HFF-Myc (cell line): ENCODE measurements at regions not wholly inside any gene's neighbourhood (a gene's known extent, or its start where the extent isn't known, plus 50 kb on each side); places are given as distances from the start of the nearest gene placed in this dataset.

Experiments used
- DNase-seq: peaks from one replicate; pipeline ENCODE4 v3.0.0-alpha.2; 2011; ENCODE audit warnings: low read depth; ENCODE audit errors: extremely low read depth
- H3K4me3 ChIP-seq: replicated peaks from 2 replicates; pipeline ENCODE4 v1.5.1; 2011; ENCODE audit warnings: low read depth, mild to moderate bottlenecking, control low read depth, low read length
- TF ChIP-seq, protein P1 (sequence below): IDR thresholded peaks from 2 replicates; pipeline ENCODE4 v1.5.1; 2012; ENCODE audit warnings: mild to moderate bottlenecking, low read depth, low read length, control low read depth; ENCODE audit errors: missing control alignments

DNA sequence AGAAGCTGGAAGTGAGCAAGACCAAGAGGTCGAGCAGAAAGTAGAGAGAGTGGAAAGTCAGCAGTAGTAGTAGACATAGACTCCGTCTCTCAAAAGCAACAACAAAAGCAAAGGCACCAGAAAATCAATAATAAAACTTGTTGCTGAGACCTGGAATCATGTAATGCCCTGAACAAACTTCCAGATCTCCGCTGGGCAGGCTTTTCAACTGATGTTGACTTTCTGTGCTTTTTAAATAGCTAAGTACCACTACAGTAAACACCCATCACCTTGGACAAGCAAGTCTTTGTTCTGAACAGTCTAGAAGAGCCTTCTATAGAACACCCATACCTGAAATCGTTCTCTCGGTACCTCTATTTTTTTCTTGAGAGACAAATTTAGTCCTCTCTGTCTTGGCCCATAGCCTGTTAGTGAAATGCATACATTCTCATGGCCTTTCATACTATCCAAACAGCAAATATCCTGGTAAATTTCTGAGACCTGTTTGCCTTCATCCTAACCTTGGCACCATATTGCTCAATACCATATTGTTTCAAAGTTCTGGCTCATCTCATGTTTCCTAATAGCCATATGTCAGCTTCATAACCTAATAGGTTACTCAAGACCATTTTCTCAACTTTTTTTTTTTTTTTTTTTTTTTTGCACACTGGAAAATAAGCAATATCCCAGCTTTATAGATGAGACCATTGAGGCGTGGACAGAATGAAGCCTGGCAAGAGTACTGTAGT is 200.6 kb upstream of the RBPJ start:
- TF ChIP-seq, protein P1, sequence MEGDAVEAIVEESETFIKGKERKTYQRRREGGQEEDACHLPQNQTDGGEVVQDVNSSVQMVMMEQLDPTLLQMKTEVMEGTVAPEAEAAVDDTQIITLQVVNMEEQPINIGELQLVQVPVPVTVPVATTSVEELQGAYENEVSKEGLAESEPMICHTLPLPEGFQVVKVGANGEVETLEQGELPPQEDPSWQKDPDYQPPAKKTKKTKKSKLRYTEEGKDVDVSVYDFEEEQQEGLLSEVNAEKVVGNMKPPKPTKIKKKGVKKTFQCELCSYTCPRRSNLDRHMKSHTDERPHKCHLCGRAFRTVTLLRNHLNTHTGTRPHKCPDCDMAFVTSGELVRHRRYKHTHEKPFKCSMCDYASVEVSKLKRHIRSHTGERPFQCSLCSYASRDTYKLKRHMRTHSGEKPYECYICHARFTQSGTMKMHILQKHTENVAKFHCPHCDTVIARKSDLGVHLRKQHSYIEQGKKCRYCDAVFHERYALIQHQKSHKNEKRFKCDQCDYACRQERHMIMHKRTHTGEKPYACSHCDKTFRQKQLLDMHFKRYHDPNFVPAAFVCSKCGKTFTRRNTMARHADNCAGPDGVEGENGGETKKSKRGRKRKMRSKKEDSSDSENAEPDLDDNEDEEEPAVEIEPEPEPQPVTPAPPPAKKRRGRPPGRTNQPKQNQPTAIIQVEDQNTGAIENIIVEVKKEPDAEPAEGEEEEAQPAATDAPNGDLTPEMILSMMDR, result no peak
- DNase-seq, result no peak
- no peak overlapping the region for H3K4me3 ChIP-seq

DNA sequence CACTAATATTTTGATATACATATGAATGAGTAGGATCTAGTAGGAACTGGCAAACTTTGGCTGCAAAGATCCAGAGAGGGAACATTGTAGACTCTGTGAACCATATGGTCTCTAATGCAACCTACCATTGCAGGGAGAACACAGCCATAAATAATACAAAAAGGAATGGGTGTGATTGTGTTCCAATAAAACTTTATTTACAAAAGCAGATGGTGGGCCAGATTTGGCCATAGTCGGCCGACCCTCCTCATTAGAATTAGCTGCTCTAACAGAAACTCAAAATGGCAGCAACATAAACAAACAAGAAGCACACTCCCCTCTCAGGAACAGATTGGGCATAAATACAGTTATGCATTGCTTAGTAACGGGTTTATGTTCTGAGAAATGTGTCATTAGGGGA is 198.1 kb upstream of the RBPJ start:
- TF ChIP-seq, protein P1, result no peak
- no peak for DNase-seq
- no peak overlapping the region for H3K4me3 ChIP-seq

DNA sequence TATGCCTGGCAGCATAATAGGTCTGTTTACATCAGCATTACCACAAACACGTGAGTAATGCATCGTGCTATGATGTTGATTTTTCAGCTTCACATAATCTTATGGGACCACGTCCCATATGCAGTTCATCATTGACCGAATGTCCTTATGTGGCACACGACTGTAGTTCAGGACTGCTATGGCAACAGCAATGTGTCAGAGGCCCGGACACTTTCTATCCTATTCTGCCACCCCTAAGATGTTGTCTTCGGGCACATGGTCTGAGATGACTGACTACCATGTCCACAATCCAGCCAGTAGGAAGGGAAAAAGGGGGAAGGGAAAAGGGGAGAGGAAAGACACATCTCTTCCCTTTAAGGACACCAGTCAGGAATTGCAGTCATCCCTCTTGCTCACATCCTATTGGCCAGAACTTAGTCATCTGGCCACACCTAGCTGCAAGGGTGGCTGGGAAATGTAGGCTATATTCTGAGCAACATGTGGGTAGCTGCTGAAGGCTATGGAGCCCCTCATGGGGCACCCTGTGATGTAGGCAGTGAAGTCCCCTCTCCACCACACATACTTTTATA is 196.0 kb upstream of the RBPJ start:
- TF ChIP-seq, protein P1, result no peak
- H3K4me3 ChIP-seq, result no peak overlapping the region; the same call in 1 of the 2 replicates
- DNase-seq, result peak; percentile 43

DNA sequence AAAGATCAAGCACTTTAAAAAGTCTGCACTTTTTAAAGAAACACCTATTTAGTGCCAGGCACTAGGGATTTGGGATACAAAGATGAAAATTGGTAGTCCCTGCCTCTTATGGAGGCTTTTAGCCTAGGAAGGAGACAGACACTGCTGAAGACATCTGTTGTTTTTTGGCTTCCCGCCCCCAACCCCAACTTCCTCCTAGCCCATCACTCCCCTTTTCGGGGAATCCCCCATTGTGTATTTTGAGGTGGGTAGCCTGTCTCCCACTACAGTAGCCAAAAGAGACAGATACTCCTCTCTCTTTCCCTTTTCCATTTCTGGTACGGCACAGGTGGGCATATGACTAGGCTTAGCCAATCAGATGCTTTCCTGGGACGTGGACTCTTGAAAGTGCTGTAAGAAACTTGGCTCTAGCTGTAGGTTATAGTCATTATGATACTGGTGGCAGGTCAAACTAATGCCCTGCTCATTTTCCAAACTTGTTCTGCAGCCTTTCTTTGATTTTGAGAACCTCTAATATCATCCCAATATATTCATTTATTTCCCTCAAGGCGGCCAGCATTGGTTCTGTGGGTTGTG is 194.6 kb upstream of the RBPJ start:
- no peak overlapping the region for H3K4me3 ChIP-seq
- TF ChIP-seq, protein P1, result no peak
- DNase-seq, result no peak

DNA sequence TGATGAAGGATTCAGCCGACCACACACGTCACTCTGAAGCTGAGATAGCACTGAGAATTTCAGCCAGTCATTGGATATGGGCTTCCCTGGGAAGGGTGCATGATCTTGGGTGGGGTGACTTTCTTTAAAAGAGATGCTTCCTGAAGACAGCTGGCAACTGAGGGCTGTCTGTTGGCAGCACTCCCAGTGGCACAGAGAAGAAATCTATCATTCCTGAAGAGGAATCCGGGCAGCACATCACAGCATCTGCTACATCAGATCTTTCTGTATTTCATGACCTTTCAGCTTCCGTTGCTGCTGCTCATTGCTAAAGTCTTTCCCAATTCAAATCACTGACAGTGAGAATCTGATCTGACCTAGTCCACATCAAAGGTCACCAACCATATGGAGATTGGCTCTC is 193.8 kb upstream of the RBPJ start:
- no peak for DNase-seq
- TF ChIP-seq, protein P1, result no peak
- no peak overlapping the region for H3K4me3 ChIP-seq

DNA sequence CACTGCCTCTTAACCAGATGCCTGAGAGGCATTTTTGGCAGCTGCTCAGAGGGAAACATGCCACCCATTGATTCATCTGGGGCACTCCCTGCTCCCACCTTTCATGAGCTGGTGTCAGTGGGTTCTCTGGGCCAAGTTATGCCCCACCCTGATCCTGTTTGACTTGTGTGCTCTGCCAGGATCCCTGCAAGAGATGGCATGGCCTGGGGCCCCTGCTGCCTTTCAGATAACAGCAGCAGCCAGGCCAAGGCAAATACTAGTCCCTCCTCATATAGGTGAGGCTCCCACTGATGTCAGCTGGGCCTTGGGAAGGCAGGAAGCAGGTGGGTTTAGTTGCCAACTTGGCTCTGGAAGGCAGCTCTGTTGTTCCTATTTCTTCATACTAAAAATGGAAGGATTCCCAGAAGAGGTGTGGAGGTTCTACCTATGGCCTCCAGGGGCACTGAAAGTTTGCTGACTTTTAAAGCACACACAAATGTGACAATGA is 192.9 kb upstream of the RBPJ start:
- TF ChIP-seq, protein P1, result no peak
- H3K4me3 ChIP-seq, result no peak overlapping the region
- no peak for DNase-seq

DNA sequence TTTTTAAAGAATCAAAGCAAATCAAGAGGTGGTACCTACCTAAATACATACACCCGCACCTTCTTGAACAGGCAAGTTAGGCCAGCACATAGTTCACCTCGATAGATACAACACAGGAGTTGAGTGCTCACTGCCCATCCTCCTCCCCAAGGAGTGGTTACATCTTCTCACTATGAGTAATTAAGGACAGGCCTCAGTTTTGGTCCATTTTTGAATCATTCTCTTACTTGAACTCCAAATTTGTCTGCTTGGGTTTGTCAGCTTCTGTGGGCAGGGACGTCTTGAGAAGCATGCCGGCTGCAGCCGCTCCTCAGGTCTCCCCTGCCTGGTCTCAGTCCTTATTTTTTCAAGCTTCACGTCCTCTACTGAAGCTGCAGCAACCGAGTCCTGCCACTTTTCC is 190.6 kb upstream of the RBPJ start:
- TF ChIP-seq, protein P1, result no peak
- H3K4me3 ChIP-seq, result no peak overlapping the region
- no peak for DNase-seq
